ENCODE measurements at regions not wholly inside any gene's neighbourhood (a gene's known extent, or its start where the extent isn't known, plus 50 kb on each side); places are given as distances from the start of the nearest gene placed in this dataset.

DNA sequence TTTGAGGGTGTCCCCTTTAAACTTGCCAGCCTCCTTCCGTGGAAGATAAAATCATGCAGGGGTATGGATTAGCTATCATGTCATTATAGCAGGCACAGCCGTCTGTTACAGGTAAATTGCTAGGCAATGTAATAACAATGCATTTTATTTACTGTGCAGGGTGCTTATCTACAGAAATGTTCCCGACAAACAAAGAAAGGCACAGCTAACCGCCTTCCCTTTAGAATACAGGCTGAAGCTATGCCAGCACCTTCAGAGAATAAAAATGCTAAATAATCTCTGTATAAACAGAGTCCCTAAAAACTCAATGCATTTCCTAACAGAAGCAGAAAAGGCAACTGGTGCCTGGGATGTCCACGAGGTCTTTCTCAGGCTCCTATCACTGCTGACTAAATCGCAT is 239.2 kb downstream of the SPTSSA start:
- Histone ChIP-seq H3K79me2 (ENCODE audit: insufficient read depth, low read length) (no peaks in the 10 kb centered on the region), H2AFZ (ENCODE audit: low read length) (no peak overlapping the region), H3K4me2 (ENCODE audit: low read depth, low read length) (no peak overlapping the region), H3K9ac (ENCODE audit: insufficient read depth, low read depth, low read length) (no peak overlapping the region), H4K20me1 (ENCODE audit: insufficient read depth, low read length) (no peaks in the 10 kb centered on the region), H3K27ac (ENCODE audit: extremely low read length, insufficient read depth, low read length) (no peak overlapping the region), H3K36me3 (replicated peaks in 1 of 2; ENCODE audit: control insufficient read depth in 1 of 2, insufficient read depth in 2 of 2, low read length in 2 of 2) (no peaks in the 10 kb centered on the region), H3K4me1 (ENCODE audit: insufficient read depth, low read length) (peaks cover 13% of the 10 kb centered on the region), H3K27me3 (ENCODE audit: control insufficient read depth in 1 of 2, insufficient read depth in 2 of 2, low read length in 2 of 2) (peaks cover 0 to 5% of the 10 kb centered on the region in 2 experiments; a peak in 1 of 5 replicates), H3K4me3 (replicated peaks in 1 of 3; ENCODE audit: insufficient read depth in 1 of 3, low read depth in 2 of 3, low read length in 3 of 3) (no peak overlapping the region), H3K9me3 (ENCODE audit: low read length) (no peaks in the 10 kb centered on the region)
- ChIA-PET CTCF (ENCODE audit: low intra/inter-chr PET ratio, low total read pairs) (no interaction called here), POLR2A (no interaction called here)
- intact Hi-C loops (cut with micrococcal nuclease; ENCODE audit: unreplicated experiment): no loop called here
- no peak for ATAC-seq
- BruUV-seq (replicated peaks): no TSS peak
- no peak for TF ChIP-seq ZNF20 (CRISPR knock-in tag; IDR thresholded peaks at IDR 0.05)
- TF ChIP-seq ZNF792 (CRISPR knock-in tag; IDR thresholded peaks at IDR 0.05): no peak
- TF ChIP-seq, protein P1, sequence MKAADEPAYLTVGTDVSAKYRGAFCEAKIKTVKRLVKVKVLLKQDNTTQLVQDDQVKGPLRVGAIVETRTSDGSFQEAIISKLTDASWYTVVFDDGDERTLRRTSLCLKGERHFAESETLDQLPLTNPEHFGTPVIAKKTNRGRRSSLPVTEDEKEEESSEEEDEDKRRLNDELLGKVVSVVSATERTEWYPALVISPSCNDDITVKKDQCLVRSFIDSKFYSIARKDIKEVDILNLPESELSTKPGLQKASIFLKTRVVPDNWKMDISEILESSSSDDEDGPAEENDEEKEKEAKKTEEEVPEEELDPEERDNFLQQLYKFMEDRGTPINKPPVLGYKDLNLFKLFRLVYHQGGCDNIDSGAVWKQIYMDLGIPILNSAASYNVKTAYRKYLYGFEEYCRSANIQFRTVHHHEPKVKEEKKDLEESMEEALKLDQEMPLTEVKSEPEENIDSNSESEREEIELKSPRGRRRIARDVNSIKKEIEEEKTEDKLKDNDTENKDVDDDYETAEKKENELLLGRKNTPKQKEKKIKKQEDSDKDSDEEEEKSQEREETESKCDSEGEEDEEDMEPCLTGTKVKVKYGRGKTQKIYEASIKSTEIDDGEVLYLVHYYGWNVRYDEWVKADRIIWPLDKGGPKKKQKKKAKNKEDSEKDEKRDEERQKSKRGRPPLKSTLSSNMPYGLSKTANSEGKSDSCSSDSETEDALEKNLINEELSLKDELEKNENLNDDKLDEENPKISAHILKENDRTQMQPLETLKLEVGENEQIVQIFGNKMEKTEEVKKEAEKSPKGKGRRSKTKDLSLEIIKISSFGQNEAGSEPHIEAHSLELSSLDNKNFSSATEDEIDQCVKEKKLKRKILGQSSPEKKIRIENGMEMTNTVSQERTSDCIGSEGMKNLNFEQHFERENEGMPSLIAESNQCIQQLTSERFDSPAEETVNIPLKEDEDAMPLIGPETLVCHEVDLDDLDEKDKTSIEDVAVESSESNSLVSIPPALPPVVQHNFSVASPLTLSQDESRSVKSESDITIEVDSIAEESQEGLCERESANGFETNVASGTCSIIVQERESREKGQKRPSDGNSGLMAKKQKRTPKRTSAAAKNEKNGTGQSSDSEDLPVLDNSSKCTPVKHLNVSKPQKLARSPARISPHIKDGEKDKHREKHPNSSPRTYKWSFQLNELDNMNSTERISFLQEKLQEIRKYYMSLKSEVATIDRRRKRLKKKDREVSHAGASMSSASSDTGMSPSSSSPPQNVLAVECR (CRISPR knock-in tag; IDR thresholded peaks at IDR 0.05; ENCODE audit: borderline replicate concordance): no peak
- TF ChIP-seq, protein P2, sequence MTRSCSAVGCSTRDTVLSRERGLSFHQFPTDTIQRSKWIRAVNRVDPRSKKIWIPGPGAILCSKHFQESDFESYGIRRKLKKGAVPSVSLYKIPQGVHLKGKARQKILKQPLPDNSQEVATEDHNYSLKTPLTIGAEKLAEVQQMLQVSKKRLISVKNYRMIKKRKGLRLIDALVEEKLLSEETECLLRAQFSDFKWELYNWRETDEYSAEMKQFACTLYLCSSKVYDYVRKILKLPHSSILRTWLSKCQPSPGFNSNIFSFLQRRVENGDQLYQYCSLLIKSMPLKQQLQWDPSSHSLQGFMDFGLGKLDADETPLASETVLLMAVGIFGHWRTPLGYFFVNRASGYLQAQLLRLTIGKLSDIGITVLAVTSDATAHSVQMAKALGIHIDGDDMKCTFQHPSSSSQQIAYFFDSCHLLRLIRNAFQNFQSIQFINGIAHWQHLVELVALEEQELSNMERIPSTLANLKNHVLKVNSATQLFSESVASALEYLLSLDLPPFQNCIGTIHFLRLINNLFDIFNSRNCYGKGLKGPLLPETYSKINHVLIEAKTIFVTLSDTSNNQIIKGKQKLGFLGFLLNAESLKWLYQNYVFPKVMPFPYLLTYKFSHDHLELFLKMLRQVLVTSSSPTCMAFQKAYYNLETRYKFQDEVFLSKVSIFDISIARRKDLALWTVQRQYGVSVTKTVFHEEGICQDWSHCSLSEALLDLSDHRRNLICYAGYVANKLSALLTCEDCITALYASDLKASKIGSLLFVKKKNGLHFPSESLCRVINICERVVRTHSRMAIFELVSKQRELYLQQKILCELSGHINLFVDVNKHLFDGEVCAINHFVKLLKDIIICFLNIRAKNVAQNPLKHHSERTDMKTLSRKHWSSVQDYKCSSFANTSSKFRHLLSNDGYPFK (CRISPR knock-in tag; IDR thresholded peaks at IDR 0.05; ENCODE audit: borderline replicate concordance): no peak
- TF ChIP-seq NRL (CRISPR knock-in tag; IDR thresholded peaks at IDR 0.05; ENCODE audit: borderline replicate concordance): no peak
- TF ChIP-seq ZNF772 (CRISPR knock-in tag; IDR thresholded peaks at IDR 0.05): no peak
- TF ChIP-seq, protein P3, sequence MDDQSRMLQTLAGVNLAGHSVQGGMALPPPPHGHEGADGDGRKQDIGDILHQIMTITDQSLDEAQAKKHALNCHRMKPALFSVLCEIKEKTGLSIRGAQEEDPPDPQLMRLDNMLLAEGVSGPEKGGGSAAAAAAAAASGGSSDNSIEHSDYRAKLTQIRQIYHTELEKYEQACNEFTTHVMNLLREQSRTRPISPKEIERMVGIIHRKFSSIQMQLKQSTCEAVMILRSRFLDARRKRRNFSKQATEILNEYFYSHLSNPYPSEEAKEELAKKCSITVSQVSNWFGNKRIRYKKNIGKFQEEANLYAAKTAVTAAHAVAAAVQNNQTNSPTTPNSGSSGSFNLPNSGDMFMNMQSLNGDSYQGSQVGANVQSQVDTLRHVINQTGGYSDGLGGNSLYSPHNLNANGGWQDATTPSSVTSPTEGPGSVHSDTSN (CRISPR knock-in tag; IDR thresholded peaks at IDR 0.05; ENCODE audit: borderline replicate concordance): no peak
- no peak for TF ChIP-seq PTBP1 (IDR thresholded peaks at IDR 0.05; ENCODE audit: low read depth, low read length, poor library complexity, severe bottlenecking)
- no peak for TF ChIP-seq ZNF264 (CRISPR knock-in tag; IDR thresholded peaks at IDR 0.05)
- no peak for TF ChIP-seq ZNF614 (CRISPR knock-in tag; IDR thresholded peaks at IDR 0.05; ENCODE audit: borderline replicate concordance)
- no peak for DNase-seq (ENCODE audit: low spot score)
- WGBS (ENCODE audit: low lambda C conversion rate): 32% methylated on average over 6 of the region's 6 CpGs
- no peak for FAIRE-seq
- in situ Hi-C loops (cut with HindIII; ENCODE audit: extremely low pct_ligation_motif_present, low pct_unique_long_range_greater_than_20kb): no loop called here

All from HepG2 (cell line).